Neural cell (in vitro differentiated cells): ENCODE measurements at regions not wholly inside any gene's neighbourhood (a gene's known extent, or its start where the extent isn't known, plus 50 kb on each side); places are given as distances from the start of the nearest gene placed in this dataset.

ENCODE experiments used
- CTCF ChIP-seq: fragments of 450-650 bp; IDR thresholded peaks from 2 replicates; pipeline ENCODE4 v1.5.1; 2014; ENCODE audit warnings: antibody characterized with exemption, mild to moderate bottlenecking, moderate library complexity; ENCODE audit not compliant: poor library complexity, severe bottlenecking
- EP300 ChIP-seq: fragments of 450-650 bp; conservative IDR thresholded peaks from 2 replicates; pipeline ENCODE4 v1.6.1; 2014; ENCODE audit warnings: antibody characterized with exemption, mild to moderate bottlenecking, moderate library complexity; ENCODE audit not compliant: poor library complexity, severe bottlenecking
- EZH2 ChIP-seq: fragments of 200-600, 300-800 bp; shearing (Covaris generic), sonication (generic); IDR thresholded peaks from 2 replicates; pipeline ENCODE4 v1.6.1; 2014; ENCODE audit warnings: antibody characterized with exemption, low read length, borderline replicate concordance, mild to moderate bottlenecking; ENCODE audit not compliant: insufficient read depth, poor library complexity, severe bottlenecking
- POLR2AphosphoS5 ChIP-seq: IDR thresholded peaks from 2 replicates; pipeline ENCODE4 v1.6.1; 2012
- RAD21 ChIP-seq: fragments of 450-650 bp; conservative IDR thresholded peaks from 2 replicates; pipeline ENCODE4 v1.6.1; 2014; ENCODE audit warnings: antibody characterized with exemption, mild to moderate bottlenecking, moderate library complexity
- REST ChIP-seq: IDR thresholded peaks from 2 replicates; pipeline ENCODE4 v1.6.1; 2012; ENCODE audit warnings: borderline replicate concordance
- SMC3 ChIP-seq: fragments of 450-650 bp; conservative IDR thresholded peaks from 2 replicates; pipeline ENCODE4 v1.6.1; 2014; ENCODE audit warnings: antibody characterized with exemption, mild to moderate bottlenecking, moderate library complexity; ENCODE audit not compliant: poor library complexity
- TAF1 ChIP-seq: IDR thresholded peaks from 2 replicates; pipeline ENCODE4 v1.6.1; 2012; ENCODE audit warnings: low read depth

GRCh38 chr5:108637134-108637533, 110.6 kb upstream of the FER start:
- TF ChIP-seq POLR2AphosphoS5 (no peak), CTCF (no peak), EP300 (no peak), REST (no peak), EZH2 (no peak), RAD21 (no peak), TAF1 (no peak), SMC3 (no peak)
